Thyroid gland (tissue), 4 donors: ENCODE measurements at regions not wholly inside any gene's neighbourhood (a gene's known extent, or its start where the extent isn't known, plus 50 kb on each side); places are given as distances from the start of the nearest gene placed in this dataset.

Experiments used
- DNase-seq, 2 donors: peaks; one replicate each; pipeline ENCODE4 v3.0.0-alpha.2; 2019
- H3K27ac ChIP-seq, 3 donors: fragments of 200-600 bp; sonication (generic); 1 replicate in 2 of 3; 2 replicates in 1 of 3; pipeline ENCODE4 v1.5.1; 2016 to 2019; ENCODE audit warnings: mild to moderate bottlenecking in 1 of 3, moderate library complexity in 1 of 3
- H3K27me3 ChIP-seq: fragments of 200-600 bp; sonication (generic); one replicate; pipeline ENCODE4 v1.5.1; 2019
- H3K36me3 ChIP-seq, 2 donors: fragments of 200-600 bp; sonication (generic); one replicate each; pipeline ENCODE4 v1.5.1; 2016 to 2019
- H3K4me1 ChIP-seq, 2 donors: fragments of 200-600 bp; sonication (generic); one replicate each; pipeline ENCODE4 v1.5.1; 2017 to 2019
- H3K4me3 ChIP-seq, 3 donors: fragments of 200-600 bp; sonication (generic); replicated peaks in 1 of 3; 1 replicate in 2 of 3; 2 replicates in 1 of 3; pipeline ENCODE4 v1.5.1; 2016; ENCODE audit warnings: mild to moderate bottlenecking in 1 of 3
- H3K9me3 ChIP-seq: fragments of 200-600 bp; sonication (generic); one replicate; pipeline ENCODE4 v1.5.1; 2017
- POLR2A ChIP-seq, 2 donors: fragments of 450-650 bp; IDR thresholded peaks; one replicate each; pipeline ENCODE4 v1.6.1; 2017; ENCODE audit warnings: antibody characterized with exemption in 2 of 2, mild to moderate bottlenecking in 2 of 2, moderate library complexity in 1 of 2
- WGBS, 2 donors: methylation state at CpG; one replicate each; pipeline ENCODE4 v1.1.5; 2017; 5-methylcytosine and 5-hydroxymethylcytosine counted together
- intact Hi-C: fragments of 100-400 bp; cut with DNase I; formaldehyde crosslinking; loops from one replicate; pipeline ENCODE4 v1.15.1; 2023
- TF ChIP-seq, protein P1 (sequence below), 6 experiments: fragments of 200-600 bp in 3 of 6; fragments of 450-650 bp in 3 of 6; sonication (generic) in 3 of 6; IDR thresholded peaks; one replicate each; pipeline ENCODE4 v1.5.1; 2016 to 2019; ENCODE audit warnings: antibody characterized with exemption in 6 of 6, mild to moderate bottlenecking in 2 of 6, inconsistent platforms in 1 of 6, moderate library complexity in 1 of 6

DNA sequence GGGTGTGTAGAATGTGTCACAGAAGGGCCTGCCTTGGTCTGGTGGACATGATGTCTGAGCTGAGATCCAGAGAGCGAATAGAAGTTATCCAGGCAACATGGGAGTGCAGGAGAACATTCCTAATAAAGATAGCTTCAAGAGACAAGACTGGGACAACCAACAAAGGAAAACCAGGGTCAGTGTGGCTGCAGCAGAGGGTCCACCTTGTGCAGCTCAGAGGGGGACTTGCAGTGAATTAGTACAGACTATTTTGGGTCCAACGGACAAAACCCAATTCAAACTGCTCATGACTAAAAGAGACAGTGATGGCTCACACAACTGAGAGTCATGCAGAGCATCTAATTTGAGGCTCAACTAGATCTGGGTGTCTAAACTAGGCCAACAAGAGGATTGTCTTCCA is 192.1 kb downstream of the CBLN1 start:
- 91 to 95% methylated on average over 2 of the region's 2 CpGs for WGBS, 2 donors
- H3K27ac ChIP-seq, result no peak overlapping the region
- no peak for DNase-seq
- H3K9me3 ChIP-seq, result no peaks in the 10 kb centered on the region
- no peaks in the 10 kb centered on the region for H3K27me3 ChIP-seq
- peaks cover 8 to 12% of the 10 kb centered on the region in 2 donors for H3K4me1 ChIP-seq
- H3K4me3 ChIP-seq, result no peak overlapping the region
- intact Hi-C loops, result no loop called here
- no peak for TF ChIP-seq POLR2A (IDR thresholded peaks at IDR 0.05)
- TF ChIP-seq, protein P1, sequence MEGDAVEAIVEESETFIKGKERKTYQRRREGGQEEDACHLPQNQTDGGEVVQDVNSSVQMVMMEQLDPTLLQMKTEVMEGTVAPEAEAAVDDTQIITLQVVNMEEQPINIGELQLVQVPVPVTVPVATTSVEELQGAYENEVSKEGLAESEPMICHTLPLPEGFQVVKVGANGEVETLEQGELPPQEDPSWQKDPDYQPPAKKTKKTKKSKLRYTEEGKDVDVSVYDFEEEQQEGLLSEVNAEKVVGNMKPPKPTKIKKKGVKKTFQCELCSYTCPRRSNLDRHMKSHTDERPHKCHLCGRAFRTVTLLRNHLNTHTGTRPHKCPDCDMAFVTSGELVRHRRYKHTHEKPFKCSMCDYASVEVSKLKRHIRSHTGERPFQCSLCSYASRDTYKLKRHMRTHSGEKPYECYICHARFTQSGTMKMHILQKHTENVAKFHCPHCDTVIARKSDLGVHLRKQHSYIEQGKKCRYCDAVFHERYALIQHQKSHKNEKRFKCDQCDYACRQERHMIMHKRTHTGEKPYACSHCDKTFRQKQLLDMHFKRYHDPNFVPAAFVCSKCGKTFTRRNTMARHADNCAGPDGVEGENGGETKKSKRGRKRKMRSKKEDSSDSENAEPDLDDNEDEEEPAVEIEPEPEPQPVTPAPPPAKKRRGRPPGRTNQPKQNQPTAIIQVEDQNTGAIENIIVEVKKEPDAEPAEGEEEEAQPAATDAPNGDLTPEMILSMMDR (IDR thresholded peaks at IDR 0.05), result no peak
- no peaks in the 10 kb centered on the region for H3K36me3 ChIP-seq

DNA sequence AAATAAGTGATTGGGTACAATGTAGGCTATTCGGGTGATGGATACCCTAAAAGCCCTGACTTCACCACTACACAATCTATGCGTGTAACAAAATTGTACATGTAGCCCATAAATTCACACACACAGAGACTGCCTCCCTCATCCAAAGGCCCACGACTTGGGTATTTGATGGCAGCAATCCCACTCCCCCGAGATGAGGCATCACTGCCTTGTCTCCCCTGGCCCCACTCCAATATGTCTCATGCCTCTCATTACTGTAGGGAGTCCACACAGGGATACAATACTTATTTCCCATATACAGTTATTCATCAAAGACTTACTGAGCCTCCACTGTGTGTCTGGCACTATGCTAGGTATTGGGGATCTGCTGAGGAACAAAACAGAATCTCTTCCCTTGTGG is 192.6 kb downstream of the CBLN1 start:
- Histone ChIP-seq H3K4me3 (no peak overlapping the region), H3K4me1 (peaks cover 8 to 12% of the 10 kb centered on the region in 2 donors), H3K36me3 (no peaks in the 10 kb centered on the region), H3K27me3 (no peaks in the 10 kb centered on the region), H3K9me3 (no peaks in the 10 kb centered on the region), H3K27ac (no peak overlapping the region)
- intact Hi-C loops, result no loop called here
- TF ChIP-seq, protein P1 (IDR thresholded peaks at IDR 0.05), result no peak
- TF ChIP-seq POLR2A (IDR thresholded peaks at IDR 0.05), result no peak
- DNase-seq, result no peak
- 77 to 84% methylated on average over 4 of the region's 4 CpGs for WGBS, 2 donors

DNA sequence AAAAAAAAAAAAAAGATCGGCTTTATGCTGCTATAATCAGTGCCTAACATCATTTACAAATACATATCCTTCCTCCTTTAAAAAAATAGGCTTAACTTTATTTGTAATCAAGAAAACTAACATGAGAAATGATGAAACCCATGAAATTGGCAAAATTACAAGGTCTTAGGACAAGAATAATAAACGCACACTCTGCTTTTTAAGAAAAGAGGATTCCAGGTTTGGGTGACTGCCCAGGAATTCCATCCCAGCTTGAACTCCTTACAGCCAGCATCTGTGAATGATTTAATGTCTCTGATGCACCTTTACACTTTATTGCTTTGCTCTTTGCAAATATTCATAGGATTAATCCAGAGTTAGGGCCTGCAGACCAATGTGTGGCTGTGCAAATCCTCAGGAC is 196.0 kb downstream of the CBLN1 start:
- TF ChIP-seq POLR2A (IDR thresholded peaks at IDR 0.05), result no peak
- TF ChIP-seq, protein P1 (IDR thresholded peaks at IDR 0.05), result no peak
- WGBS, 2 donors, result 44 to 50% methylated on average over 2 of the region's 2 CpGs
- Histone ChIP-seq H3K36me3 (no peaks in the 10 kb centered on the region), H3K4me1 (peaks cover 8 to 12% of the 10 kb centered on the region in 2 donors), H3K27me3 (no peaks in the 10 kb centered on the region), H3K9me3 (no peaks in the 10 kb centered on the region), H3K27ac (no peak overlapping the region), H3K4me3 (no peak overlapping the region)
- intact Hi-C loops, result no loop called here
- peak; percentile 15 to 30 for DNase-seq

DNA sequence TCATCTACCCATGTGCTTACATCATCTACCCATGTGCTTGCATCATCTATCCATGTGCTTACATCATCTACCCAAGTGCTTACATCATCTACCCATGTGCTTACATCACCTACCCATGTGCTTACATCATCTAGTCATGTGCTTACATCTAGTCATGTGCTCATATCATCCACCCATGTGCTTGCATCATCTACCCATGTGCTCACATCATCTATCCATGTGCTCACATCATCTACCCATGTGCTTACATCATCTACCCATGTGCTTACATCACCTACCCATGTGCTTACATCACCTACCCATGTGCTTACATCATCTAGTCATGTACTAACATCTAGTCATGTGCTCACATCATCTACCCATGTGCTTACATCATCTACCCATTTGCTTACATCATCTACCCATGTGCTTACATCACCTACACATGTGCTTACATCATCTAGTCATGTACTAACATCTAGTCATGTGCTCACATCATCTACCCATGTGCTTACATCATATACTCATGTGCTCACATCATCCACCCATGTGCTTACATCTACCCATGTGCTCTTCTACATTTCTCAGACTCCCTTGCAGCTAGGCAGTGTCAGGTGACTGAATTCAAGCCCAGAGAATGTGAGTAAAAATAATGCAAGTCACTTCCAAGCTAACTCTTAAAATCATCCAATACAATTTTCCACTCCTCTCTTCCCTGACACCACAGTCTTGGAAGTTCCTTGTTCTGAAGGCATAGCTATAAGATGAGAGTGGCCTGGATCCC is 196.8 kb downstream of the CBLN1 start:
- no peaks in the 10 kb centered on the region for H3K9me3 ChIP-seq
- intact Hi-C loops, result no loop called here

DNA sequence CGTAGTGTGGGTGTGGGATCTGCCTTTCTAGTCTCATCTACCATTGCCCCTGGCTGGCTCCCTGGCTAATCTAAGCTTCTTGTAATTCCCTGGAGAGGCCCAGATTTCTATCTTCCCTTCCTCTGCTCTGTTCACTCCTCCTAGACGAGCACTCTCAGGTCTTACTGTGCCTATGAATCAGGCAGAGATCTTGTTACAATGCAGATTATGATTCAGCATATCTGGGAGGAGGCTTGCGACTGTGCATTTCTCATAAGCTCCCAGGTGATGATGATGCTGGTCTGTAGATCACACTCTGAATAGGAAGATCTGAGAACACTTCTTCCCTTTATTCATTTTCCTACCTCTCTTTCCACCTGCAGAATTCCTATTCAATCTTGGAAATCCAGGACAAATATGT is 200.1 kb downstream of the CBLN1 start:
- no peak for DNase-seq
- Histone ChIP-seq H3K27ac (no peak overlapping the region), H3K36me3 (no peaks in the 10 kb centered on the region), H3K27me3 (no peaks in the 10 kb centered on the region), H3K4me3 (no peak overlapping the region), H3K4me1 (peaks cover 8 to 12% of the 10 kb centered on the region in 2 donors), H3K9me3 (no peaks in the 10 kb centered on the region)
- no peak for TF ChIP-seq POLR2A (IDR thresholded peaks at IDR 0.05)
- TF ChIP-seq, protein P1 (IDR thresholded peaks at IDR 0.05), result no peak
- intact Hi-C loops, result no loop called here
- WGBS, 2 donors, result 60 to 68% methylated on average over 3 of the region's 3 CpGs

More for the DNA sequence above, 196.8 kb downstream of the CBLN1 start:
- Histone ChIP-seq H3K36me3 (no peaks in the 10 kb centered on the region), H3K27me3 (no peaks in the 10 kb centered on the region), H3K4me3 (no peak overlapping the region), H3K4me1 (peaks cover 8 to 12% of the 10 kb centered on the region in 2 donors), H3K27ac (no peak overlapping the region)
- no peak for DNase-seq
- TF ChIP-seq, protein P1 (IDR thresholded peaks at IDR 0.05), result no peak
- no peak for TF ChIP-seq POLR2A (IDR thresholded peaks at IDR 0.05)
